SU-DHL-6 (cell line): ENCODE measurements at regions not wholly inside any gene's neighbourhood (a gene's known extent, or its start where the extent isn't known, plus 50 kb on each side); places are given as distances from the start of the nearest gene placed in this dataset.

Experiments
- EZH2phosphoT487 ChIP-seq: fragments of 200-600 bp; sonication (generic), shearing (Covaris generic); conservative IDR thresholded peaks from 2 replicates; pipeline ENCODE4 v1.6.1; 2018; ENCODE audit warnings: mild to moderate bottlenecking, antibody characterized with exemption, low read length, moderate library complexity, mixed read lengths
- TF ChIP-seq, protein P1 (sequence below): fragments of 200-600 bp; sonication (generic); IDR thresholded peaks from one replicate; pipeline ENCODE4 v1.5.1; 2017; ENCODE audit warnings: antibody characterized with exemption, mild to moderate bottlenecking, low read length, moderate library complexity; ENCODE audit not compliant: insufficient read depth, poor library complexity, severe bottlenecking

DNA sequence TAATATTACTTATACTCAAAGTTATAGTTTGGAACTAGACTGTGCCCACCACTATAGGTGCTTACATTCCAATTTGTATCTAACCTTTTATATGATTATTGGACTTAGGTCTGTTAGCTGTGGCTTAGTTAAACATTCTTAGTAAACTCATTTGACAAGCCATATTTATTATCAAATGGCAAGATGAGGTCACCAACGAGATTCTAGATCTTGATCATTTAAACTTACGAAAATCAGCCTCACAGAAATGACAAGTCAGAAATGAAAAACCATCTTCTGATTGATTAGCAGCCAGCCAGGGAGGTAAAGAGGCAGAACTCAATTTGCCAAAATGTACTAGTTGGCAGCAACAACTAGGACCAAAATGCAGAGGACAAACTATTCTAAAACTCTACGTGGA lies 100.4 kb upstream of the STK17B start:
- TF ChIP-seq, protein P1, sequence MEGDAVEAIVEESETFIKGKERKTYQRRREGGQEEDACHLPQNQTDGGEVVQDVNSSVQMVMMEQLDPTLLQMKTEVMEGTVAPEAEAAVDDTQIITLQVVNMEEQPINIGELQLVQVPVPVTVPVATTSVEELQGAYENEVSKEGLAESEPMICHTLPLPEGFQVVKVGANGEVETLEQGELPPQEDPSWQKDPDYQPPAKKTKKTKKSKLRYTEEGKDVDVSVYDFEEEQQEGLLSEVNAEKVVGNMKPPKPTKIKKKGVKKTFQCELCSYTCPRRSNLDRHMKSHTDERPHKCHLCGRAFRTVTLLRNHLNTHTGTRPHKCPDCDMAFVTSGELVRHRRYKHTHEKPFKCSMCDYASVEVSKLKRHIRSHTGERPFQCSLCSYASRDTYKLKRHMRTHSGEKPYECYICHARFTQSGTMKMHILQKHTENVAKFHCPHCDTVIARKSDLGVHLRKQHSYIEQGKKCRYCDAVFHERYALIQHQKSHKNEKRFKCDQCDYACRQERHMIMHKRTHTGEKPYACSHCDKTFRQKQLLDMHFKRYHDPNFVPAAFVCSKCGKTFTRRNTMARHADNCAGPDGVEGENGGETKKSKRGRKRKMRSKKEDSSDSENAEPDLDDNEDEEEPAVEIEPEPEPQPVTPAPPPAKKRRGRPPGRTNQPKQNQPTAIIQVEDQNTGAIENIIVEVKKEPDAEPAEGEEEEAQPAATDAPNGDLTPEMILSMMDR, result no peak
- no peak for TF ChIP-seq EZH2phosphoT487
